Esophagus squamous epithelium (tissue), 4 donors: ENCODE measurements at regions not wholly inside any gene's neighbourhood (a gene's known extent, or its start where the extent isn't known, plus 50 kb on each side); places are given as distances from the start of the nearest gene placed in this dataset.

Experiments used
- CTCF ChIP-seq, 6 experiments: fragments of 450-650 bp in 4 of 6; fragments of 200-600 bp in 2 of 6; sonication (generic) in 2 of 6; IDR thresholded peaks; one replicate each; pipeline ENCODE4 v1.5.1; 2016 to 2019; ENCODE audit warnings: antibody characterized with exemption in 6 of 6, mild to moderate bottlenecking in 4 of 6, moderate library complexity in 4 of 6
- POLR2A ChIP-seq, 4 donors: fragments of 450-650 bp; IDR thresholded peaks; one replicate each; pipeline ENCODE4 v1.6.1; 2017; ENCODE audit warnings: antibody characterized with exemption in 4 of 4, mild to moderate bottlenecking in 4 of 4, moderate library complexity in 3 of 4

DNA sequence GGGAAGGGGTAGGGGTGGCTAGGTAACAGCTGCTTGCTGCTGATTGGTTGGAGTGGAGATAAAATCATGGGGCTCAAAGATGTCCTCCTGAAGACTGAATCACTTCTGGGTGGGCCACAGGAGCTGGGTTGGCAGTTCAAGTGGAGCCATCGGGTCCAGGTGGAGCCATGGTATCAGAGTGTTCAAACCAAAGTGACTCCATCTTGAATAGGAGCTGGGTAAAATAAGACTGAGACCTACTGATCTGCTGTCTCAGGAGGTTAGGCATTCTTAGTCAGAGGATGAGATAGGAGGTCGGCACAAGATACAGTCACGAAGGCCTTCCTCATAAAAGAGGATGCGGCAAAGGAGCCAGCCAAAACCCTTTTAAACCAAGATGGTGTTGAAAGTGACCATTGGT is 96.5 kb downstream of the RTP4 start:
- TF ChIP-seq CTCF (IDR thresholded peaks at IDR 0.05) (no peak), POLR2A (IDR thresholded peaks at IDR 0.05) (no peak)
